ENCODE measurements at regions not wholly inside any gene's neighbourhood (a gene's known extent, or its start where the extent isn't known, plus 50 kb on each side); places are given as distances from the start of the nearest gene placed in this dataset.

DNA sequence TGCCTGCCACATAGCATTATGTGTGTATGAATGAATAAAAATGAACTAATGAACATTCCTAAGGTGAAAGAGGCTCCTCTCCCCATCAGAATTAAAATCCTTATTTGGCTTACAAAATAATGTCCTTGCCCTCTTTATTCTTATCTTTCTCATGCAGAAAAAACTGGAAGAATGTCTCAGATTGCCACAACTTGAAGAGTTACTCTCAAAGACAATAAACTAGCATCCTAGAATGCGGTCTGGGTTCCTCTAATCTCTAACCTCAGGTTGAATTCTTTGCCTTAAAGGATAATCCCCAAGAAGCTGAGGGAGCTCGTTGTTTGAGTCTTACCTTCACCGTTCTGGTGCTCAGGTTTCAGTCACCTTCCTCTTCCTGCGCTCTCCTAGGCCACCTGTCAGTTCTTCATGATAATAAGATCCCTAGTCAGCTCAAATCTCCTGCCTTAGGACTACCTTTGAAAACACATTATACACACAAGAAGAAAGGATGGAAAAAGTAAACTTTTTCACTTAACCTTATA, 147.1 kb downstream of the PHLDA1 start:
- Mint-ChIP-seq H3K36me3 (no peaks in the 10 kb centered on the region), H3K4me1 (no peaks in the 10 kb centered on the region), H3K27me3 (peaks cover 15% of the 10 kb centered on the region), H3K9me3 (peaks cover 0 to 2% (median 0%) of the 10 kb centered on the region in 7 donors), H3K27ac (no peak overlapping the region), H3K4me3 (no peak overlapping the region)
- Histone ChIP-seq H3K36me3 (ENCODE audit: control insufficient read depth, insufficient read depth, low read length) (no peaks in the 10 kb centered on the region), H3K27ac (ENCODE audit: insufficient read depth, low read length, poor library complexity, severe bottlenecking) (no peak overlapping the region), H3K4me1 (ENCODE audit: control insufficient read depth, insufficient read depth, low read length, poor library complexity, severe bottlenecking) (no peaks in the 10 kb centered on the region), H3K4me3 (ENCODE audit: low read depth, low read length) (no peak overlapping the region), H3K27me3 (ENCODE audit: control insufficient read depth, insufficient read depth, low read length) (peaks cover 6% of the 10 kb centered on the region), H3K9me3 (ENCODE audit: control insufficient read depth in 2 of 2, low read length in 2 of 2) (no peaks in the 10 kb centered on the region)
- DNase-seq (no peak), ATAC-seq (ENCODE audit: low read depth in 2 of 2) (no peak)

DNA sequence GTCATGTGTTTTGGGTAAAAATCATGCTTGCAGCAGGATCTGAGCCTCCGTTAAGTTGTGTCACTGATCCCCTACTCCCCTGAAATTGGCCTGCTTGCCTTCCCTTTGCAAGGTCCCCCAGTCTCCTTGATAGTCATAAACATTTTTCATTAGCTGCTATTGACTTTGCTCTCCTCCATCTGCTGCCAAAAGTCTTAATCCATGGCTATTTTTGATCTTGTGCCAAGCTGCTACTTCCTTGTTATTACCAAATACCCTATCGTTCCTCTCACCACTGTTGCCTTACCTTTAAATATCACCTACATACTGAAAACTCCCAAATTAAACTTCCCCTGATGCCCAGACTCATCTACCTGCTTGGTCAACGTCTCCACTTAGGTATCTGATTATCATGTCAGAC, 148.3 kb downstream of the PHLDA1 start:
- Mint-ChIP-seq H3K27me3 (peaks cover 28% of the 10 kb centered on the region), H3K4me1 (no peaks in the 10 kb centered on the region), H3K9me3 (peaks cover 0 to 2% (median 0%) of the 10 kb centered on the region in 7 donors), H3K4me3 (peak overlapping the region in 1 of 4 donors; percentile 35), H3K36me3 (no peaks in the 10 kb centered on the region), H3K27ac (no peak overlapping the region)
- no peak overlapping the region for H3K27ac ChIP-seq (ENCODE audit: insufficient read depth, low read length, poor library complexity, severe bottlenecking)
- no peaks in the 10 kb centered on the region for H3K4me1 ChIP-seq (ENCODE audit: control insufficient read depth, insufficient read depth, low read length, poor library complexity, severe bottlenecking)
- H3K36me3 ChIP-seq (ENCODE audit: control insufficient read depth, insufficient read depth, low read length): no peaks in the 10 kb centered on the region
- no peaks in the 10 kb centered on the region for H3K9me3 ChIP-seq (ENCODE audit: control insufficient read depth in 2 of 2, low read length in 2 of 2)
- no peak overlapping the region for H3K4me3 ChIP-seq (ENCODE audit: low read depth, low read length)
- peaks cover 6% of the 10 kb centered on the region for H3K27me3 ChIP-seq (ENCODE audit: control insufficient read depth, insufficient read depth, low read length)
- ATAC-seq (ENCODE audit: low read depth in 2 of 2) (no peak), DNase-seq (no peak)

DNA sequence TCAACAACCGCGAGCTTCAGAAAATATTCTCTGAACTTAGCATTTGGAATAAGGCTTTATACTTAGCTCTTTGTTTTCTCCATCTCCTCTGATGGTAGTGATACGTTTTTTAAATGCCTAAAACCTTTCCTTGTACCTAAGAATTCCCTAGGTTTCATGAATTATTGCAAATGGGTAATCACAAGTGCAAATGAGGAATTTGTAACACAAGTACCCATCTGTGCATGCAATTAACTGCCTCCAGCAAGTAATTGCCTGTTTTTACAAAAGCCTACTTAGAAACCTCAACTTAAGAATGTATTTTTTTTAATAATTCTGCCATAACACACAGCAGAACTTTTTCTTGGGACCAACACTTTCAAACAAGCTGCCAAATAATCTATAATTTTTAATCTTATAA, 149.2 kb downstream of the PHLDA1 start:
- no peaks in the 10 kb centered on the region for H3K9me3 ChIP-seq (ENCODE audit: control insufficient read depth in 2 of 2, low read length in 2 of 2)
- H3K4me3 ChIP-seq (ENCODE audit: low read depth, low read length): no peak overlapping the region
- no peak overlapping the region for H3K4me3 Mint-ChIP-seq
- H3K4me1 Mint-ChIP-seq: no peaks in the 10 kb centered on the region
- no peak overlapping the region for H3K27ac Mint-ChIP-seq
- H3K36me3 ChIP-seq (ENCODE audit: control insufficient read depth, insufficient read depth, low read length): no peaks in the 10 kb centered on the region
- H3K27me3 ChIP-seq (ENCODE audit: control insufficient read depth, insufficient read depth, low read length): peaks cover 4% of the 10 kb centered on the region
- ATAC-seq (ENCODE audit: low read depth in 2 of 2) (no peak), DNase-seq (no peak)
- peaks cover 0 to 2% (median 0%) of the 10 kb centered on the region in 7 donors for H3K9me3 Mint-ChIP-seq
- peaks cover 30% of the 10 kb centered on the region for H3K27me3 Mint-ChIP-seq
- H3K4me1 ChIP-seq (ENCODE audit: control insufficient read depth, insufficient read depth, low read length, poor library complexity, severe bottlenecking): no peaks in the 10 kb centered on the region
- H3K36me3 Mint-ChIP-seq: no peaks in the 10 kb centered on the region
- no peak overlapping the region for H3K27ac ChIP-seq (ENCODE audit: insufficient read depth, low read length, poor library complexity, severe bottlenecking)

DNA sequence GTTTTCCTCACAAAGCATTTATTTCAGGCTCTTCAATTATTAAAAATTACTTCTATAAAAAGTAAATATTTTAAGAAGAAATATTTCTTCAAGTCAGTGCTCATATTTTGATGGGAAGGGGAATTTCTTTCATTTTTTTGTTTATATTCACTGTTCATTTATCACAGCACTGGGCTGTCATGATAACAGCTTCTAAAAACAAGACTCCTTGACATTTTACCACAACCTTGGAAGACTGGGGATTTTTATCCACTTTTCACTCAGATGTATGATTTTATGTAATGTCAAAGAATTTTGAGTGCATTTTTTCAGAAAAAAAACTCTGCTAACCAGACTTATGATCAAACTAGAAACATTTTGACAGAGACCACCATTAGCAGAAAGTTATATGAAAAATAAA, 149.7 kb downstream of the PHLDA1 start:
- no peak for DNase-seq
- H3K27me3 ChIP-seq (ENCODE audit: control insufficient read depth, insufficient read depth, low read length): peaks cover 4% of the 10 kb centered on the region

DNA sequence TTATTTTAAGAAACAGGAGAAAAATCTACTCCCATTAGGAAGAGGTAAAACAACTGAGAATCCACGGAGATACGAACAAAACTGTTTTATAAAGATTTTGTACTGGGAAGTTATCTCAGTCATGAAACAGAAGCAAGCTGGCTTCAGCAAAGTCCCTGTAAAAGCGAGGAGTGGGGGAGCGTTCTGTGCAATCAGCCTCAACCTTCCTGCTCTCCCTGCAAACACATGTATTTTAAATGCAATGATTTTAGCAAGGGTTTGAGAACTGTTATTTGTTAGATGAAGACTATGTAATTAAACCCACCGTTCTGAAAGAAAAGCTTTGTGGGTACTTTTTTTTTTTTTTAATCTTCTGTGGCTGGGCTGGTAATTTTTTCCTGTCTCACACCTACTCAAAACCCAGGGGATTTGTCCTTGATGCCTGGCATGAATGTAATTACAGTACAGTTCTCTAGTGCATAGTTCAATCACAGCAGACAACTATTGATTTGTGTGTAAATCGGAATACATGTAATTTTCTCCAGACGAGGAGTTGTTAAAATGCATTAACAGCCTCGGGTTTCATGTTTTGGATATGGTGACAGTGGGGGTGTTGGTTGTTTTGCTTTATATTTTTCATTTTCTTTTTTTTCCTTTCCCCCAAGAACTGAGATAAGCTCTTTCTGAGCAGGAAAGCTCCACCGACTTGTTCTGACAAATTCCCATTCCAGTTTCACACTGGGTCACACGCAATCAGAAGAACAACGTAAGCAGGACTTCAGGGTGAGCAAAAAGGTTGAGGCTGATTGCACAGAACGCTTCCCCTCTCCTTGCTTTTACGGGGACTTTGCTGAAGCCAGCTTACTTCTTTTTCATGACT, 153.6 kb downstream of the PHLDA1 start:
- Mint-ChIP-seq H3K36me3 (no peaks in the 10 kb centered on the region), H3K27me3 (peaks cover 27% of the 10 kb centered on the region), H3K4me3 (no peak overlapping the region), H3K27ac (no peak overlapping the region), H3K9me3 (peaks cover 0 to 3% (median 0%) of the 10 kb centered on the region in 7 donors), H3K4me1 (no peaks in the 10 kb centered on the region)
- no peaks in the 10 kb centered on the region for H3K27me3 ChIP-seq (ENCODE audit: control insufficient read depth, insufficient read depth, low read length)
- ATAC-seq (ENCODE audit: low read depth in 2 of 2) (no peak), DNase-seq (no peak)
- H3K36me3 ChIP-seq (ENCODE audit: control insufficient read depth, insufficient read depth, low read length): no peaks in the 10 kb centered on the region
- no peaks in the 10 kb centered on the region for H3K4me1 ChIP-seq (ENCODE audit: control insufficient read depth, insufficient read depth, low read length, poor library complexity, severe bottlenecking)
- H3K27ac ChIP-seq (ENCODE audit: insufficient read depth, low read length, poor library complexity, severe bottlenecking): no peak overlapping the region
- H3K9me3 ChIP-seq (ENCODE audit: control insufficient read depth in 2 of 2, low read length in 2 of 2): no peaks in the 10 kb centered on the region
- H3K4me3 ChIP-seq (ENCODE audit: low read depth, low read length): no peak overlapping the region

More for the DNA sequence above, 149.7 kb downstream of the PHLDA1 start:
- Mint-ChIP-seq H3K9me3 (peaks cover 0 to 2% (median 0%) of the 10 kb centered on the region in 7 donors), H3K4me3 (no peak overlapping the region), H3K27ac (no peak overlapping the region), H3K4me1 (no peaks in the 10 kb centered on the region), H3K27me3 (peaks cover 34% of the 10 kb centered on the region), H3K36me3 (no peaks in the 10 kb centered on the region)
- ATAC-seq (ENCODE audit: low read depth in 2 of 2): no peak
- H3K27ac ChIP-seq (ENCODE audit: insufficient read depth, low read length, poor library complexity, severe bottlenecking): no peak overlapping the region
- no peaks in the 10 kb centered on the region for H3K4me1 ChIP-seq (ENCODE audit: control insufficient read depth, insufficient read depth, low read length, poor library complexity, severe bottlenecking)
- H3K4me3 ChIP-seq (ENCODE audit: low read depth, low read length): no peak overlapping the region
- H3K9me3 ChIP-seq (ENCODE audit: control insufficient read depth in 2 of 2, low read length in 2 of 2): no peaks in the 10 kb centered on the region
- H3K36me3 ChIP-seq (ENCODE audit: control insufficient read depth, insufficient read depth, low read length): no peaks in the 10 kb centered on the region

DNA sequence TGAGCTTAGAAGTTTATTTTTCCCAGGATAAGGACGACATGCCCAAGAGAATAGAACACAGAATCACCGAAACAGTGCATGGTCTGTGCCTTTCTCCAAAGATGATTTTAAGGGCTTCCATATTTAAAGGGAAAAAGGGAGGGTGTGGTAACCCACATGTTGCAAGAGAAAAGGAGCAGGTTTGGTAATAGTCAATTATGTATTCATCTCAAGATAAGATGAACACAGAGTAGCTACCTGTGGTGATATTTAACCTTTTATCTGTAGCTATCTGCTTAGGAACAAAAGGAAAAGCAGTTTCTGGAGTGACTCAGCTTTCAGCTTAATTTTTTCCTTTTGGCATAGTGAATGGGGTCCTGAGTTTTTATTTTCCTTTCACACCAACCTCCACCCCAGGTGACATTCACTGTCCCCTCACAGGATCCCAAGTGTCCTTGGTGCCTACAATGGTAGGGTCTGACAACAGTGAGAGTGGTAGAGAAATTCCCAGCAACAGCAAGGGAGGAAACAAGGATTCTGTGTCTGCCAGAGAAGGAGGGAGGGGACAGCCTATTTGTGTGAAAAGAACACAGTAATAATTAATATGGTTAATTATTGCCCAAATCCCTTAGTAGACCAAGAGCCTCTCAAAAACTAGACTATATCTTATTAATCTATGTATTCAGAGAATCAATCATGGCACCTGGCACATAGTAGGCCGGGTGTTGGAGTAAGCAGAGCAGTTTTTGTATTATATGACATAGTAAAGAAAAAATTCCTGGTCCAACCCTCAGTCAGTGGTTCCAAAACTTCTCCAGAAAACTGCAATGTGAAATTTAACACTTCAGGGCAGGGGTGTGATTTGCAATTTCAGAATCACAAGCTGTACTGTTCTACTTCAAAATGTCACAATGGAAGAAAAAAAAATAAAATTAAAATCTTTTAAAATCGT, 154.5 kb downstream of the PHLDA1 start:
- Mint-ChIP-seq H3K4me3 (no peak overlapping the region), H3K36me3 (no peaks in the 10 kb centered on the region), H3K27ac (no peak overlapping the region), H3K27me3 (peaks cover 31% of the 10 kb centered on the region), H3K4me1 (no peaks in the 10 kb centered on the region), H3K9me3 (peaks cover 0 to 3% (median 0%) of the 10 kb centered on the region in 7 donors)
- Histone ChIP-seq H3K9me3 (ENCODE audit: control insufficient read depth in 2 of 2, low read length in 2 of 2) (no peaks in the 10 kb centered on the region), H3K27ac (ENCODE audit: insufficient read depth, low read length, poor library complexity, severe bottlenecking) (no peak overlapping the region), H3K36me3 (ENCODE audit: control insufficient read depth, insufficient read depth, low read length) (no peaks in the 10 kb centered on the region), H3K27me3 (ENCODE audit: control insufficient read depth, insufficient read depth, low read length) (no peaks in the 10 kb centered on the region), H3K4me3 (ENCODE audit: low read depth, low read length) (no peak overlapping the region), H3K4me1 (ENCODE audit: control insufficient read depth, insufficient read depth, low read length, poor library complexity, severe bottlenecking) (no peaks in the 10 kb centered on the region)
- DNase-seq (no peak), ATAC-seq (ENCODE audit: low read depth in 2 of 2) (no peak)

DNA sequence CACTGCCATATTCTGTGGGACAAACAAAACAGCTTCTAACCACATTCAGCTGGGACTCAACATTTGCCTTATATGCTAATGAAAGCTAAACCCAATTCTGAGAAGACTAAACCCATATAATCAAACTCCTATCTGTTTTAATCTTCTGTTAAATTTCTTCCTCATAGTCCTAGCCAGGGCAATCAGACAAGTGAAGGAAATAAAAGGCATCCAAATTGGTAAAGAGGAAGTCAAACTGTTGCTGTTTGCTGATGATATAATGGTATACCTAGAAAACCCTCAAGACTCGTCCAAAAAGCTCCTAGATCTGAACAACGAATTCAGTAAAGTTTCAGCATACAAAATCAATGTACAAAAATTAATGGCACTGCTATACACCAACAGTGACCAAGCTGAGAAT, 157.1 kb downstream of the PHLDA1 start:
- Histone ChIP-seq H3K27me3 (ENCODE audit: control insufficient read depth, insufficient read depth, low read length) (no peaks in the 10 kb centered on the region), H3K27ac (ENCODE audit: insufficient read depth, low read length, poor library complexity, severe bottlenecking) (no peak overlapping the region), H3K4me1 (ENCODE audit: control insufficient read depth, insufficient read depth, low read length, poor library complexity, severe bottlenecking) (no peaks in the 10 kb centered on the region), H3K4me3 (ENCODE audit: low read depth, low read length) (no peak overlapping the region), H3K9me3 (ENCODE audit: control insufficient read depth in 2 of 2, low read length in 2 of 2) (no peaks in the 10 kb centered on the region), H3K36me3 (ENCODE audit: control insufficient read depth, insufficient read depth, low read length) (no peaks in the 10 kb centered on the region)
- no peaks in the 10 kb centered on the region for H3K36me3 Mint-ChIP-seq
- peaks cover 0 to 3% (median 0%) of the 10 kb centered on the region in 7 donors for H3K9me3 Mint-ChIP-seq
- no peak overlapping the region for H3K27ac Mint-ChIP-seq
- no peak overlapping the region for H3K4me3 Mint-ChIP-seq
- DNase-seq: no peak
- no peaks in the 10 kb centered on the region for H3K4me1 Mint-ChIP-seq
- ATAC-seq (ENCODE audit: low read depth in 2 of 2): no peak
- H3K27me3 Mint-ChIP-seq: peaks cover 28% of the 10 kb centered on the region

Data from CD4-positive, CD25-positive, alpha-beta regulatory T cell (primary cell).